NCI-H524 (cell line): ENCODE measurements at regions not wholly inside any gene's neighbourhood (a gene's known extent, or its start where the extent isn't known, plus 50 kb on each side); places are given as distances from the start of the nearest gene placed in this dataset.
"Not testable (repeated sequence)": the region's sequence is repeated elsewhere in the genome, so short reads cannot be mapped to it uniquely, and the experiment has no call there.

Source experiments
- DNase-seq, 2 experiments: peaks; one replicate each; lab custom pipeline; 2025; lab: John Stamatoyannopoulos, UW

DNA sequence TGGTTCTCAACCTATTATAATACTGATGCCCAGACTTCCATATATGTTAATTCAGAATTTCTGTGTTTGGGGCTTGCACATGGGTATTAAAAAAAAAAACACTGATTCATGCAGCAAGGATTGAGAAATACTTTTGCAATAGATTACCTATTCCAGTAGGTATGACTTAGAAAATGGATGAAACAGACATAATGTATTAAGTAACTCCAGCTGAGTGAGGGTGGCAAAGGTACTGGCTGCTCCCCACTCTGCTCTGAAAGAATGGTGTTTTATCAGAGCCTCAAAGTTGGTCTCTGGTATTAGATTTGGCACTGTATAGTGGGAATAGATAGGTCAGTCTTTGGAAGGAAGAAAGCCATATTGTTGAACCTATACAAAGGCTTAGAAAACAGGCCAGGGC lies 234.3 kb upstream of the FOLH1 start:
- DNase-seq, result no peak

DNA sequence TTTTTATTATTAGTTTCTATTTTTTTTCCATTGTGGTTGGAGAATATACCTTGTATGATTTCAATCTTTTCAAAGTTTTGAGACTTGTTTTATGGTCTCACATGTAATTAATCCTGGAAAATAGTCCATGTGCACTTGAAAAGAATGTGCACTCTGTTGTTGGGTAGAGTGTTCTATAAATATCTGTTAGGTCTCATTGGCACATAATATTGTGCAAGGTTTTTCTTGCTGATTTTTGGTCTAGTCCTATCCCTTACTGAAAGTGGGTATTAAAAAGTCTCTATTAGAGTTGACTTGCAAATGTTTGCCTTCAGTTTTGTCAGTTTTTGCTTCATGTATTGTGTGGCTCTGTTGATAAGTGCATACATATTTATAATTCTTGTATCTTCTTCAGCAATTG lies 231.5 kb upstream of the FOLH1 start:
- DNase-seq, result not testable (repeated sequence)

DNA sequence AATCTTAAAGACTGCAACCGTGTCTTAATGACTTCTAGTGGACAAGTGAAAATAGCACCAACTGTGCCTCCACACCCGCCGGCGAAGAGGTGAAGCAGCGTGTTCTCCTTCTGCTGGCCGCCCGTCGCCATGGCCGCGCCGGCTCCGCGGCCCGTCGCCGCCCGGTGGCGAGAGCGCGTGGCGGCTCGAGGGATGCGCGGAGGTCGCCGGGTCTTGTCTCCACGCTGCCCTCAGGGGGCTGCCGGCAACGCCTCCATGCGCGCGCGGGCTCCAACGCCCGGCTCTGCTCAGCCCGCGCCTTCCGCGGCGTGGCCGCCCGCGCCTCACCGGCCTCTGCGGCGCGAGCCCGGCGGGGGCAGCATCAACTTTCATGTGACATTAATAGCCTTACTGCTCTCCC lies 225.9 kb upstream of the FOLH1 start:
- DNase-seq, result not testable (repeated sequence)

DNA sequence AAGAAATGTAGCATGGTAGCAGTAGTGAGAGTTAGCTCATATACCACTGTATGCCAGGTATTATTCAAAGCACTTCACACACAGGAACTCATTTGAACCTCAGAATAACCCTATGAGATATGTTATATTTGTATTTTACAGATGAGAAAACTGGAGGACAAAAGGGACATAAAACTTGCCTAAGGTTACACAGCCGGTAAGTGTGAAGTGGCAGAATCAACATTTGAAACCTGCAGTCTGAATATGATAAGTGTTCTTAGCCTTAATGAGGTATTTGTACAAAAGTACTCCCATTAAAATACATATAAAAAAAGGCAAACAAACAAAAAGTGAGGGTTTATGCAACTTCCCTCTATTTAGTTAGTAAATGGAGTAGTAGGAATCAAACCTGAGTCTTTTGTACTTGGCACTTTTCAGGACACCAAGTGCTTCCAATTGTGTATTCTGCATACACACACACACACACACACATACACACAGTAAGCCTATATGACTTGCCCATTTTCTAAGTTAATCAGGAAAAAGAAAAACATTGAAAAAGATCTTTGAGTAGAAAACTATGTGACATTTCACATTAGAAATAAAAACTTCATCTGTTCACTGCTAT lies 223.9 kb upstream of the FOLH1 start:
- no peak for DNase-seq

DNA sequence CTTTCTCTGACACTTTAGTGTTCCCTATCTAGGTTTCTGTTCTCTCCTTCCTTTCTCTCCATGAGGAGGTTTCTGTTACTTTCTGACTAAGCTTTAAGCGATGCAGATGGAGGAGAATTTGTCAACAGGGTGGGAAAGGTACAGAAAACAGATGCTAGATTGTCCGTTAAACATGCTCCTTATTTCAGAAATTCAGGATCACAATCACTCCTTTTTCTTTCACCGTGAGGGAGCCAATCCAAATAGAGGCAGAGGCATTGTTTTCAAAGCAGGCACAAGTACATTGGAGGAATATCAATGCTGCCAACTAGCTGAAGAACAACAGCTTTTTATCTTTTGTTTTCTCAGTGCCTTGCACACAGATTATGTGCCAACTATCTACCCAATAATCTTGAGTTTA lies 215.7 kb upstream of the FOLH1 start:
- DNase-seq, result no peak

DNA sequence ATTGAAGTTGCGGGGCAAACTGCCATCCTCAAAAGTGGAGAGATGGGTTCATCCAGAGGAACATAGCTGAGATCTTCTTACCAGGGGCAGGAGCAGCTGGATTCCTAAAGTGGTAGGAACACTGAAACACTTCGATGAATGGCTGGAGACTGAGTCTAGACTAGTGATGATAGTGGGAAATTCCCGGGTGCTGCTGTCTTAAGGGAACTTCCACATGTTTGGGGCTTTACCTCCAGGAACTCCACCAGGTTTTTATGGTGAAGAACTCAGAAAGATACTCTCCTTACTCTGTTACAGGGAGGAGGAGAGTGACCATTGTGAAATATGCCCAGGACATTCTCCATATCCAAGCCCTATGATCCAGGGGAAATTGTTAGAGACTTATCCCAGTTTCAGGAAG lies 210.5 kb upstream of the FOLH1 start:
- not testable (repeated sequence) for DNase-seq

DNA sequence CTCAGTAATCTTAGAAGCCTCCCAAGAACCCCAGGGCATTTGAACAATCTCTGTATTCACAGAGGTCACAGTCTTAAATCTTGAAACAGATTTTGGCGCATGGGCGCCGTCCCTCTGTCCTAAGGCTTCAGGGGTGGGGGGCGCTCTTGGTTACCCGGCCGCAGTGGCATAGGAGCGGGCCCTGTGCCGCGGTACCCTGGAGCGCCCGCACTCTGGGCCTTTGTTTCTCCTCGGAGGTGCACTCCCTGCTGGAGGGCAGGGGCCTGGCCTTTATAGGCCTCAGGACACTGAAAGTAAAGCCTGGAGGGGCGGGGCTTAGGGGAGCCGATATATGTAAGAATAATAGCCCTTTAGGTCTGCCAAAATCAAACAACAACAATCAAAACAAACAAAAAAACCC lies 197.3 kb upstream of the FOLH1 start:
- DNase-seq, result no peak

DNA sequence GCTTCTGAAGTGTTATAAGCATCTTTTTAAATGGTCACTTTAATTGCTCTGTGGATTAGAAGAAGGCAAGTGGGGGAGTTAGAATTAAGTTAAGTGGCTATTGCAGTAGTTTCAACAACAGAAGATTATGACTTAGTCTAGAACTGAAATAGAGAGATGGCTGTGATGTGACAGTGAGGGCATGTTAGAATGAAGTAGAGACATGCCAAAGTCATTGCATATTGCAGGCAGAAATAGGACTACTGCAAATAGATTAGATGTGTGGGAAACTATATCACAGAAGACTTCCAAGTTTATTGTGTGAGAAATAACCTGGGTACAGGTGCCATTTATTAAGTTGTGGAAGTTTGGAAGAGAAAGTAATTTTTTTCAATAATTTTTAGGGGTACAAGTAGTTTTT lies 187.4 kb upstream of the FOLH1 start:
- not testable (repeated sequence) for DNase-seq

DNA sequence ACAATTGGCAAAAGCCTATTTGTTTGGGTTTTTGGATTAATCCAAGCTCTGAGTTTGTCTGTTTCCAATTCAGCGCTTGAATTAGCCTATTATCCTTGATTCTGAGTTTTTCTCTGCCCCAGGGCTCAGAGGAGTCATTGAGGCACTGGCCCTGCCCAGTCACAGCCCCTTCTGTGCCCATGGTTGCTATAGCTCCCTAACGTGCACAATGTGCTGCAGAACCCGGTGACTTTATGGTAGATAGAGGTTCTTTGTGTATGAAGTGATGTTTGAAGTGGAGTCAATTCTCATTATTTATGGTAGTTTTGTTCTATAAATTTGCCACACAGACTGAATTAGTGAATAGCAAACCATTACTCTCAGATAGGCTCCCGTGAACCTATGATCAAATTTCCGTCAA lies 182.0 kb upstream of the FOLH1 start:
- not testable (repeated sequence) for DNase-seq

DNA sequence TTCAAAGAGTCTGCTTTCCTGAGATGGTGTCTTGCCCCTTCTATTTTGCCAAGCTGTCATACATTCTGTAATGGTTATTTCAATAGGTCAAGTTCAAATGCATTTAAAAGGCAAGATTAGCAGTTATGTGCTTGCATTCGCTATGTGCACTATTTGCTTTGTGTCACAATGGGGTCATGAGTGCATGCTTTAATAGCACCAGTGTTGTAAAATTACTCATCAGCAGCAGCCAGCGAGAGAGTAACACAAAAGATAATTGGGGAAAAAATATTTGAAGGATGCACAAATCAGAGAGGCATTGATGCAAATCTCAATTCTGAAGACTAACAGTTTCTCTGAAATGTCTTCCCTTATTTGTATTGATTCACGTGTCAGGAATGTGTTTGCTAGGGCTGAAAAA lies 180.7 kb upstream of the FOLH1 start:
- not testable (repeated sequence) for DNase-seq

DNA sequence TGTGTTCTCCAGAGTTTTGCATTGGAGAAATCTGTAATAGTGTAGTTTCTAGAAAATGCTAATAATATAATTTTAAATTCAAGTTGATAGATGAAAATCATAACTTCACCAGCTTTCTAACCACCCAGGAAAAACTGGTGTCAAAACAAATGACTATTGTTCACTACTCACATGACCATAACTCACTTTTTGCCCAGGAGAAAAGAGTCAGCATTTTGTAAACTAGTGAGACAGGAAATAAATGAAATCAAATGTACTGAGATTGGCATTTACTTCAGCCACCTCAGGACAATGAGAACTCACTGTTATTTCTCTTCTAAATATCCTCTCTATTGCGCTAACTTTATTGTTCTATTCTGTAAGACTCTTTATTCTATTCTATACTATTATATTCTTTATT lies 176.0 kb upstream of the FOLH1 start:
- DNase-seq, result not testable (repeated sequence)

DNA sequence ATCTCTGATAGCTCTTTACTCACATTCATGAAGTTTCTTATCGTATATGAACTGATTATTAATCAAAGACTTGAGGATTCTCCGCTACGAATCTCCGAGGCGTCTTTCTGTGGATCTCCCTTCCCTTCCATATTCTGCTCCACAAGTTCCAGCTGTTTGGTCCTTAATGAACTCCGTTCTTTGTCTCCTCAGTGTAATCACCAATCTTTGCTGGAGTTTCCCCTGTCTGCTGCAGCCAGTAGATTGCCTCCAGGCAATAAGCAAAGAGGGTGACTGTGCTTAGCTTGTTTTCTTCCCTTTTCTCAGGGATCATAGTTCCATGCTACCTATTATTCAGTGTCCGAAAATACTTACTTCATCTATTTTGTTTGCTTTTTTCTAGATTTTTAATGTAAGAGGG lies 169.6 kb upstream of the FOLH1 start:
- DNase-seq, result no peak

DNA sequence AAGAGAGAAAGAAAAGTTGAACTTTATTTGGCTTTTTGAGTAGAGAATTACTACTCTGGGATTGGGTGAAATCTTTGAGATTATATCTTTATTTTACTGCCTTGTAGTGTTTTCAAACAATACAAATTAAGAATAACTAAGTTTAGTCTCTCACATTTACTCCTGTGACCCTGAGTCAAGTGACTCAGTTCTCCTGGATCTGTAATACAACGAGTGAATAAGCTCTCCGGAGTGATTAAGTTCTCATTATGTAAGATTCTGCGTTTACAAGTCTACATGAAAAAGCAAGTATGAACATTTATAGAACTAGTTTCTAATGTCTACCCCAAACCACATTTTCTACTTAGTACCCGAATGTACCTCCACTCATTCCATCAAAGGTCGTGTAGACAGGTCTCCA lies 165.5 kb upstream of the FOLH1 start:
- DNase-seq, result not testable (repeated sequence)

DNA sequence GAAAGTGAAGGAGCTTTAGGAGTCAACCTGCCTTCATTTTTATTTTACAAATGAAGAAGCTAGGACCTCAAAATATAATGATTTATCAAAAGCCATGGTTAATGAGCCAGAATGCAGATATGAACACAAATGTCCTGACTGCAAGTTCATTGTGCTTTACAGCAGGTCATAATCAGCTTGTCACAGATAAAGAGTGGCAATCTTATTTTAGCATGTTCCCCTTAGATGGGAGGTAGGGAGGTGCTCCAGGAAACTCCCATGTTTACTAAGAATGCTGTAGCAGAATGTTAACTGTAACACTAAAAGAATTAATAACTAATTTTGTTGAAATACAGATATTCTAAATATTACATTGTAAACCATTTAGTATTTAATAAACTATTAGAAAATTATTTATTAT lies 165.0 kb upstream of the FOLH1 start:
- not testable (repeated sequence) for DNase-seq

DNA sequence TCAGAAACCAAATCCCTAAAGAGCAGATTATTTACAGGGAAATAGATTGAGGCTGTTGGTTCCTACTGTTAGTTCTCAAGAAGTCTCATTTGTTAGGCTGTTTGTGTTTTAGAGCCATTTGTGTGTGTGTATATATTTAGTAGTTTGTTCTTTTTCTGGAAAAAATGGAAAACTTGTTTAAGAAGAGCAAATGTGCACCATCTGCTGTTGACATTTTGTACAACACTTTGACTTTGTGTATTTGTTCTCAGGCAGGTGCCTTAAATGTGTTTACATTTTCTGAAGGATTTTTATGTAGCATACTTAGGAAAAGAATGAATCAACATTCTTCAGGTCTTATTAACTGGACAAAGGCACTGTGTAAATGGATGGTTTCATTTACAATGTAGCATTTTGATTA lies 163.7 kb upstream of the FOLH1 start:
- DNase-seq, result not testable (repeated sequence)

DNA sequence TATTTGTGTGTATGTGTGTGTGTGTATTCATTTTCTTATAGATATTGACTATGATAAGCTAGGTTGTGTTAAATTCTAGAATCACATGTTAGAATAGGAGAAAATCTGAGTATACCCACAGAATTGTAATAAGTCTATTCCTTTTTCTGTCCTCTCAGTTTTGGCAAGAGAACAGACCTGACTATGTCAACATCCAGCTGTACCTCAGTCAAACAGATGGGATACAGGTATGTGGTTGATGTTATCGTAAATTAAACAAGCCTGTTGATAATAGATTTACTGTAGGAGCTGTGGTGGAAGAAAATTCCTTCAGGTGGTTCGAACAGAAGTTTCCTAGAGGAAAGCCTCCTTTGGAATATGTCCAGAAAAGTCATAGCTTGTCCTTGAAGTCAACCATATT lies 160.2 kb upstream of the FOLH1 start:
- DNase-seq, result not testable (repeated sequence)

DNA sequence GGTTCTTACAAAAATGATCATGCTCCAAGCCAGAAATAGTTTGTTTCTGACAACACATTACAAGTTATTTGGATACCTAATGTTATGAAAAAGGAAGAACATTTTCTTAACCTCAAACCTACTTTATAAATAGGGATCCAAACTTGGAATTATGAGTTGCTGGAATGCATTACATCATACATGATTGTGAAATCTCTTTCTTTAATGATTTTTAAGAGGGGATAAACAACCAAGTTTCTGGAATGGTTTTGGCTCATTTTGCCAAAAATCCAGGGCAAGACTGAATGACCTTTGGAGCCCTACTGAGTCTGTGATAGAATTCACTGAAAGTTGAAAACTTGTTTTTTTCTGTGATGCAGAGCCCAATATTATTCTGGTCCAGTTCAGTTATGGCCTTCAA lies 157.0 kb upstream of the FOLH1 start:
- DNase-seq, result not testable (repeated sequence)

DNA sequence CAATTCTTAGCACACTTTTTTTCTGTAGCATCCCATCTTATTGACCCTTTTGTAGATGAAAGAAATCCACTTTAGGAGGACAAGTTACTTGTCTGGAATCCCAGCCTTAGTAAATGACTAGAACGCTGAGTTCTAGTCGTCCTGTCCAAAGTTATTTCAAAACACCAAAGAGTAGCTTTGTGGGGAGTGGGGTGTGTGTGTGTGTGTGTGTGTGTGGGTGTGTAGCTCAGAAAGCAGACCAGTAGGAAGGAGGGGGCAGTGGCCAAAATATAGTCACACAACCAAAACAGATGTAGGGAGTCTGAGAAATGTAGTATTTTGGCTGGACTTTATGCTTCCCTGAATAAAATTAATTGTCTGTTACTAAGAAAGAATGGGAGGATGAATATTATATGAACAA lies 154.6 kb upstream of the FOLH1 start:
- not testable (repeated sequence) for DNase-seq

DNA sequence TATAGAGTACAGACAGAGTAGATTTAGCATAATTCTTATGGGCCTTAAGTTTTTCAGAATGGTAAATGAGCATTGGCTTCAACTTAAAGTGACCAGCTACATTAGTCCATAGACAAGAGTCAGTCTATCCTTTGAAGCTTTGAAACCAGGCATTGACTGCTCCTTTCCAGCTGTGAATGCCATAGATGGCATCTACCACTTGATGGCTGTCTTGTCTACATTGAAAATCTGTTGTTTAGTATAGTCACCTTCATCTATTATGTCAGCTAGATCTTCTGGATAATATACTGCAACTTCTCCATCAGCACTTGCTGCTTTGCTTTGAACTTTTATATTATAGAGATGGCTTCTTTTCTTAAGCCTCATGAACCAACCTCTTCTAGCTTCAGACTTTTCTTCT lies 146.1 kb upstream of the FOLH1 start:
- not testable (repeated sequence) for DNase-seq

DNA sequence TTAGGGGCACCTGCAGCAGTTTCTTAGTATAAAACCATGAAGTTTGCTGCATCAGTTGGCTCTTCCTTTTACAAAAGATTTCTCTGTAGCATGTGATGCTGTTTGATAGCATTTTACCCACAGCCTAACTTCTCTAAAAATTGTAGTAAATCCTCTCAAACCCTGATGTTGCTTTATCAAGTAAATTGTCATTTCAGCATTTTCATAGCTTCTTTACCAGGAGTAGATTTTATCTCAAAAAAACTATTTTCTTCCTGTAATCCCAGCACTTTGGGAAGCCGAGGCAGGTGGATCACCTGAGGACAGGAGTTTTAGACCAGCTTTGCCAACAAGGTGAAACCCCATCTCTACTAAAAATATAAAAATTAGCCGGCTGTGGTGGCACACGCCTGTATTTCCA lies 144.5 kb upstream of the FOLH1 start:
- not testable (repeated sequence) for DNase-seq

DNA sequence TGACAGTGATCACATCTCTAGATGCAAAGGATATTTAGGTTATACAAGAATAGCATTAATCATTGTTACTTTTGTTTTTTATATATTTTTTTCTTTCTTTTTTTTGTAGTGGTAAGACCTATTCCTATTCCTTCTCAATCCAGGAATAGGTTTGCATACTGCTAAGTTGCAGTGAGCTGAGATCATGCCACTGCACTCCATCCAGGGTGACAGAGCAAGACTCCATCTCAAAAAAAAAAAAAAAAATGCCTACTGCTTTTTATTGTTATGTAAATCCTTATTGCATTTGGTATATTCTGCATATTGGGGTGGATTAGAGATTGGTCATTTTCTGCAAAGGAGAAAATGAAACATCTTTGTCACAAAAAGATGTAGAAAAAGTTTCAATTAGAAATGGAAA lies 138.2 kb upstream of the FOLH1 start:
- DNase-seq, result not testable (repeated sequence)

DNA sequence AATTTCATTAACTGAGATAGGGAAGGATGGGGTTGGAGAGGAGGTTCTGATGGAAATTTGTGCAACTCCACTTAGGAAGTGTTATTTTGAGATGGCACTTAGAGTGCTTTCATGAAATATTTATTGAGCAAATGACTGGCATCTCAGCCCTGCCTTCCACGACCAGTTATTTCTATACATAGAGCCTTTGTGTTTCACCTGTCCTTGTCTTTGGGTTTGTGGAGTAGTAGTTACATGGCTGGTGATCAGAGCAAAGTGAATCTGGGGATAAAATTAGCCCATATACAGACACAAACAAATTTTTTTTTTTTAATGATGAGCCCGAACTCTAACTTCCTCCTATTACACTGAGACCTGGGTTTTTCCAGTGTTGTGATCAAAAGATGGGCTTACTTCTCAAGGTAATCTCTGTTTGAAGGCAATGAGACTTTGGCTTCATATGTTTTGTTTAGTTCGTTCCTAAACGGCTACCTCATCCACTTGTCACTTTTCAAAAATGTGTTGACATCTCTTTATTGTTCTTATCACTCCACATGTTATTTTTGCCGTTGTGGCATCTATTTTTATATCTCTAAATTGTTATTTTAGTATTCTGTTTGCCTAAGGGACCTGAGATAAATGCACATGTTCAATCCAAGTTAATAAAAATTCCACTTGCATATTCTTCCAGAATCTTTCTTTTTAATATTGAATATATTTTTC lies 120.2 kb upstream of the FOLH1 start:
- DNase-seq, result not testable (repeated sequence)

DNA sequence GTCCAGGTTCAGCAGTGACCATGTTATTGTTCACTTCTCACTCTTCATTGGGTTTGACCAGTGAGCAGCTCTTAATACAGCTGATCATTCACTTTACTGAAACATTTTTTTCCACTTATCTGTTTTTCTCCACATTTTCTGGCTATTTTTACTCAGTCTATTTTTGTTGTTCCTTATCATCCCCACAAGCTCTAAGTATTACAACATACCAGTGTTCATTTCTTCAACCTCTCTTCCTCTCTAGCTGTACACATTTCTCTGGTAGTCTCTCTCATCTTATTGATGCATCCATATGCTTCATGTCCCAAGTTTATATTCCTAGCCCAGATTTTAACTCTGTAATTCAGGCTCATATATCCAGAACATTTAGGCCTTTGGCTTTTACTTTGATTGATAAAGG lies 119.4 kb upstream of the FOLH1 start:
- DNase-seq, result not testable (repeated sequence)

DNA sequence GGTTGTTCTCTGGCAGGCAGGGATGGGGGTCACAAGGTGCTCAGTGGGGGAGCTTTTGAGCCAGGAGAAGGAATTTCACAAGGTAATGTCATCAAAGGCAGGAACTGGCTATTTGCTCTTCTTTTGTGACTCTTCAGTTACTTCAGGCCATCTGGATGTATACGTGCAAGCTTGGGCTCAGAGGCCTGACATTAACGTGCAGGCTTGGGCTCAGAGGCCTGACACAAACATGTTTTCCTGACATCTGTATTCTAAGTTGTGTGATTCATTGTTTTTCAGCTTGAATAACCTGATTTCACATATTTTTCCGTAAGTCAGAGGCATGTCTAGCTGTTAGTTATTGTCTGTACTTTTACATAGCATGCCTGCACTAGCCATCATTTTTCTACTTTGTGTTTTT lies 118.2 kb upstream of the FOLH1 start:
- DNase-seq, result not testable (repeated sequence)
